GM20000 (cell line): ENCODE measurements at regions not wholly inside any gene's neighbourhood (a gene's known extent, or its start where the extent isn't known, plus 50 kb on each side); places are given as distances from the start of the nearest gene placed in this dataset.
"Not testable (repeated sequence)": the region's sequence is repeated elsewhere in the genome, so short reads cannot be mapped to it uniquely, and the experiment has no call there.

Source experiments
- DNase-seq: peaks from one replicate; pipeline ENCODE4 v3.0.0; 2012; ENCODE audit warnings: low spot score
- CTCF ChIP-seq: IDR thresholded peaks from 2 replicates; pipeline ENCODE4 v1.5.1; 2012; ENCODE audit warnings: mild to moderate bottlenecking, control low read depth; ENCODE audit errors: extremely low read depth, missing control alignments

DNA sequence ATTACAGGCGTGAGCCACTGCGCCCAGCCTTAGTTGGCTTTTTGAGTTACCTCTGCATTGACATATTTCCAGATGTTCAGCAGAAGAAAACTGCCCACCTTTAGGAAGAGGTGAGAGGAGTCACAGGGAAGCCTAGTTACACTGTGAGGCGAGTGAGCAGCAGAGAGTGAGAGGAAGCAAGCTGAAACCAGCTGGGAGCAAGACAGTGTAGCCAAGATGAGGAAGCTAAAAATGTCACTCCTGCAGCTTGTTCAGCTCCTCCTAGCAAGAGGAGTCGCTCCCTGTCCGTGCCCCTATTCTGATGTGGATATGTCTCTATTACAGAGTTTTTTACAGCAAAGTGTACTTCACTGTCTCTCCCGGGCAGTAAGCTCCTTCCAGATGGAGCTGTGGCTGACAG is 127.6 kb downstream of the GXYLT1 start:
- DNase-seq = no peak

GRCh38 chr12:42015051-42015461 is 129.6 kb downstream of the GXYLT1 start:
- DNase-seq = no peak
- TF ChIP-seq CTCF = no peak

More for the DNA sequence above, 127.6 kb downstream of the GXYLT1 start:
- TF ChIP-seq CTCF = no peak

DNA sequence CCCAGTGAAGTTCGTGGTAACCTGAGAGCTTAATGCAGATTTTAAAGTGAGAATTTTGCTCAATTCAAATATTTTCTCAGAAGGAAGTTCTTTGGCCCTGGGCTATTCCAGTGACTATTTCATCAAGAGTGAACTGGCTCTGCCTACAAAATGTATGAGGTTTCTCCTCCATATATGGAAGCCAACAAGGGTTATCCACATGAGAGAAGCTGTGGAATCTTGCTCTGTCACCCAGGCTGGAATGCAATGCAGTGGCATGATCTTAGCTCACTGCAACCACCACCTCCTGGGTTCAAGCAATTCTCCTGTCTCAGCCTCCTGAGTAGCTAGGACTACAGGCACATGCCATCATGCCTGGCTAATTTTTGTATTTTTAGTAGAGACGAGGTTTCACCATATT is 132.2 kb downstream of the GXYLT1 start:
- not testable (repeated sequence) for DNase-seq

DNA sequence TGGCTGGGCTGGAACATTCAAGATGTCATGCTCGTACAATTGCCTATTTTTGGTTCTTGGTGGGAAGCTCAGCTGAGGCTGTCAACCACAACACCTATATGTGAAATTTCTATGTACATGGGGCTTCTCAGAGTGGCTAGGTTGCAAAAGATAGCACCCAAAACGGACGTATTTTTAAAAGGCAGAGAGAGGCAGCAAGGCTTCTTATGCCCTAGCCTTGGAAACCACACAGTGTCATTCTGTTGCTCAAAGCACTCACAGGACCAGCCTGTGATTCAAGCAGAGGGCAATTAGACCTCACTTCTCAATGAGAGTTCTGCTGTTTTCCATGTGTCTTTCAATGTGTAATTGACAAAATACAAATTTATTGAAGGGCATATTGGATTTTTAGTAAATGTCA is 134.0 kb downstream of the GXYLT1 start:
- DNase-seq = no peak
- no peak for TF ChIP-seq CTCF

GRCh38 chr12:42010257-42010656 is 134.4 kb downstream of the GXYLT1 start:
- no peak for DNase-seq
- no peak for TF ChIP-seq CTCF

GRCh38 chr12:42008996-42009395 is 135.7 kb downstream of the GXYLT1 start:
- DNase-seq = no peak
- no peak for TF ChIP-seq CTCF

GRCh38 chr12:42003031-42003430 is 141.6 kb downstream of the GXYLT1 start:
- no peak for DNase-seq
- TF ChIP-seq CTCF = no peak

DNA sequence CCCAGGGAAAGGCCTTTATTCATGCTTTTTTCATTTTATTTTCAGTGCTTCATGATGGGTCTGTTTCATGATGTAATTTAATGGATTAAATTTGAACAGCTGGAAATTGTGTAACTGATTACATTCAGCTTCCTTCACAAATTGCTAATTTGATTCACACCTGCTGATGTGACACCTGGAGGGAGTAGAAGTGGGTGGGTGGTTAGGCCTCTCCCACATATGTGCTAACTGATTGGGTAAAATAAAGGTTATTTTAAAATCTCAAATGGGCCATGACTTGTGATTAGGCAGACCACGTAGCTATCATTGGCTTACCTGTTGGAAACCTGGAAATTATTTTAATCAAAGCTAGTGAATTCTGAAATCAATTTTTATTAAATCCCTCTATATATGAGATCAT is 142.1 kb downstream of the GXYLT1 start:
- TF ChIP-seq CTCF = no peak
- DNase-seq = no peak
